ENCODE measurements at regions not wholly inside any gene's neighbourhood (a gene's known extent, or its start where the extent isn't known, plus 50 kb on each side); places are given as distances from the start of the nearest gene placed in this dataset.

GRCh38 chr18:37666451-37666850, 100.9 kb upstream of the CELF4 start:
- TF ChIP-seq TARDBP (IDR thresholded peaks at IDR 0.05): no peak
- no peak for TF ChIP-seq CTBP1 (IDR thresholded peaks at IDR 0.05; ENCODE audit: borderline replicate concordance)
- no peak for TF ChIP-seq LEF1 (IDR thresholded peaks at IDR 0.05; ENCODE audit: borderline replicate concordance)
- TF ChIP-seq SUZ12 (IDR thresholded peaks at IDR 0.05): no peak
- no peak for TF ChIP-seq NFRKB (IDR thresholded peaks at IDR 0.05)
- no peak for TF ChIP-seq ELF4 (IDR thresholded peaks at IDR 0.05)
- no peak for TF ChIP-seq FOXA1 (IDR thresholded peaks at IDR 0.05)
- TF ChIP-seq SP1 (IDR thresholded peaks at IDR 0.05): no peak
- TF ChIP-seq HDGF (IDR thresholded peaks at IDR 0.05; ENCODE audit: borderline replicate concordance): no peak
- TF ChIP-seq, protein P1, sequence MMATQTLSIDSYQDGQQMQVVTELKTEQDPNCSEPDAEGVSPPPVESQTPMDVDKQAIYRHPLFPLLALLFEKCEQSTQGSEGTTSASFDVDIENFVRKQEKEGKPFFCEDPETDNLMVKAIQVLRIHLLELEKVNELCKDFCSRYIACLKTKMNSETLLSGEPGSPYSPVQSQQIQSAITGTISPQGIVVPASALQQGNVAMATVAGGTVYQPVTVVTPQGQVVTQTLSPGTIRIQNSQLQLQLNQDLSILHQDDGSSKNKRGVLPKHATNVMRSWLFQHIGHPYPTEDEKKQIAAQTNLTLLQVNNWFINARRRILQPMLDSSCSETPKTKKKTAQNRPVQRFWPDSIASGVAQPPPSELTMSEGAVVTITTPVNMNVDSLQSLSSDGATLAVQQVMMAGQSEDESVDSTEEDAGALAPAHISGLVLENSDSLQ (IDR thresholded peaks at IDR 0.05): no peak
- no peak for TF ChIP-seq FOXK2 (IDR thresholded peaks at IDR 0.05)

Data from HEK293T (cell line).